Stimulated activated CD4-positive, alpha-beta T cell treated with anti-CD3 and anti-CD28 coated beads, Interleukin-15, amount 100 ng/mL, for 1 hour (primary cell): ENCODE measurements at regions not wholly inside any gene's neighbourhood (a gene's known extent, or its start where the extent isn't known, plus 50 kb on each side); places are given as distances from the start of the nearest gene placed in this dataset.

Experiments used
- DNase-seq, 2 donors: peaks; one replicate each; pipeline ENCODE4 v3.0.0-alpha.2; 2020; ENCODE audit warnings: low read depth in 1 of 2, low spot score in 1 of 2

DNA sequence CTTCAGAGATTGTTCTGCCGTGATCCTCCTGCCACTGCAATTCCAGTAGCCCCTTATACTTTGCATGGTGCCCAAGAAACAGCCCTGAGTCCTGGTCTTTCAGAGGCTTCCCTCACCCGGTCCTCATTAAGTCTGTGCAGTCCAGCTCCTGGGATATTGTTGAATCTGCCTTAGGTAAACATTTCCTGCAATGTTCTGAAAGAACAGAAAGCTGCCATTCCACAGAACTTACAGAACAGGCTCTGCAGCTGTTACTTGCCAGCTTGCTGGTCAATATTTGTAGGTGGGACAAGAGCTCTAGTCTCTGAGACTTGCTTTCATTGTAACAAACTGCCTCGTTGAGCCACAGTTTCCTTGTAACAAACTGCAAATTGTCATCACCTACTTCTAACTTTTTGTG, 115.0 kb upstream of the KIF5B start:
- DNase-seq: no peak

DNA sequence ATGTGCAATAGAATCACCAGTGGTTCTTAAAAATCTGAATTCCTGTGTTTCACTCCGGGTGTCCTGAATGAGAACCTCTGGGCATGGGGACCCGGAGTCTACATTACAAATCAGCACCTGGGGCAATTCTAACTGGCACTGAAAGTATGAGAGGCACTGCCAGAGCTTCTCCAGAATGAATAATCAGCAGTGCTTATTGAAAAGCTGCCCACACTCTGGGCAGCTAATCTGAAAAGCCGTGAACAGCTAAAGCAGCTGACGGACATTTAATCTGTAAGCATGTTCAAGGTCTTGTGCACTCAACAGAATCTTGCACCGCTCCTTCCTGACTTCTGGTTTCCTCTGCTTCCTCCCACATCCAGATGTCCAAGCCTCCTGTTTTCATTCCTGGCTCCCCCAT, 113.3 kb upstream of the KIF5B start:
- DNase-seq: no peak

DNA sequence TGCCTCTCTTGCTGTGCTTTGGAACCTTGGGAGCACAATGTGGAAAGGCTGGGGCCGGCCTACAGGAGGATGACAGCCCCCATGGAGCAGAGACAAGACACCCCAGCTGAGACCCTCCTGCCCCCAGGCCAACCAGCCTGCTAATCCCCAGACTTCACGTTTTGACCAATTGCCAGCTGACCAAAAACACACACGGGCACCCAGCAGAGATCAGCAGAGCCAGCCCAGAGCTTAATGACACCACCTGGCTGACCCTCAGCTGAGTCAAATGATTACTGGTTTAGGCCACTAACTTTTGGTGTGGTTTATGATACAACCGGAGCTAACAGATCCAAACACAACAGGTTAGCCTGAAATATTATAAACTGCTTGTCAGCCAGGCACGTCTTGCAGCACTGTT, 111.2 kb upstream of the KIF5B start:
- DNase-seq: no peak

DNA sequence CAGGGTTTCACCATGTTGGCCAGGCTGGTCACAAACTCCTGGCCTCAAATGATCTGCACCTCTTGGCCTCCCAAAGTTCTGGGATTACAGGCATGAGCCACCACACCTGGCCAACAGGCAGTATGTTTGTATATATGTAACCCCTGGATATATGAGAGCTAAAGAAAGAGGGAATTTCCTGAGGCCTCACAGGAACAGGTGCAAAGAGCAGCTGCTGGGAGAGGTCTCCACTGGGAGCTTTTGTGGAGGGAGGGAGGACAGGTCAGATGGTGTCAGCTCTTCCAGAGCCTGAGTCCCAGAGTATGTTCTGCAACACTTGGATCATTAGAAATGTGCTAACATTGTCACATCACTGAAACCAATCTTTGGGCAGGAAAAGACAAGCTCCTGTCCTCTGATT, 110.1 kb upstream of the KIF5B start:
- no peak for DNase-seq

DNA sequence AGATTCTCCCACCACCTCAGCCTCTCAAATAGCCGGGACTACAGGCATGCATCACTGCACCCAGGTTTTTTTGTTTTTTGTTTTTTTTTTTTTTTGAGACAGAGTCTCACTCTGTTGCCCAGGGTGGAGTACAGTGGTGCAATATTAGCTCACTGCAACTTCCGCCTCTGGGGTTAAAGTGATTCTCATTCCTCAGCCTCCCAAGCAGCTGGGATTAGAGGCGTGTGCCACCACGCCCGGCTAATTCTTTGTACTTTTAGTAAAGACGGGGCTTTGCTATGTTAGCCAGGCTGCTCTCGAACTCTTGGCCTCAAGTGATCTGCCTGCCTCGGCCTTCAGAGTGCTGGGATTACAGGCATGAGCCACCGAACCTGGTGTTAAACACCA, 107.5 kb upstream of the KIF5B start:
- DNase-seq: no peak

DNA sequence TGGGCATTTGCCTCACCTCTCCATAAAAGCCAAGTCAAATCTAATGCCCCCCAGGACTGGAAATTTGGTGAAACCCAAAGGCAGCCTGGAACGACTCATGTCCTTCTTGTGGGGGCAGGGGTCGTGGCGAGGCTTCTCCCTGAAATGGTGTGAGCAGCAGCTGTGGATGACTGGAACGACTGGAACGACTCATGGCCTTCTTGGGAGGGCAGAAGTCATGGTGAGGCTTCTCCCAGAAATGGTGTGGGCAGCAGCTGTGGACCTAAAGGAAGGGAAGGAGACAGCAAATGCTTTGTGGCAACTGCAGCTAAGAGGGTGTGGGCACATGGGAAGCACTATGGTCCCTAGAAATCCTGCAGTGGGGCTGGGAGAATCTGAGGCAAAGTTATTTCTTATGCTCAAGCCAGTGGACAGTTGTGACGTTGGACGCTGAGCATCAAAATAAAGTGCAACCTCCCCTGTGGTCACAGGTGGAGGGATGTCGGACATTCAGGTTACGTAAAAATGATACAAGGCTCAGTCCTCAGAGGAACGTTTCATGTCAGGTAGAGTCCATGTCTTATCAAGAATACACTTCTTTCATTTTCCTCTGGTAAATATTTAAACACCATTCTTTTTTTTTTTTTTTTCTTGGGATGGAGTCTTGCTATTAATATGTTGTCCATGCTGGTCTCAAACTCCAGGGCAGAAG, 107.0 kb upstream of the KIF5B start:
- no peak for DNase-seq

DNA sequence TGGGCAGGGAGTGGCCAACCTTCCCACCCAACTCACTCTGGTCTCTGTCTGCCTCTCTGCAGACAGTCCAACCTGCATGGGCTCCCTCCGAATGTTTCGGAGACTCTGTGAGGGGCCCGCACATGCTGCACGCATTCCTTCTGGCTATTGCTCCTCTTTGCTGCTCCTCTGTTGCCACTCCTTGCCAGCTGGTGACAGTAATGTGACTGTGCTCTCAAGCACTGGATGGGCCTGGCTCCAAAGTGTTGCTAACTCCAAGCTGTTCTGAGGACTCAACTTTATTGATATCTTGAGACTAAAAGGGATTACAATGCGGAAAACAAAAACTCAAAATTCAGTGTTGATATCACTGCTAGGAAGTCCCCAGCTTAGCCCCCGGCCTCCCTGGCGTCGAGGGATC, 105.4 kb upstream of the KIF5B start:
- DNase-seq: no peak

DNA sequence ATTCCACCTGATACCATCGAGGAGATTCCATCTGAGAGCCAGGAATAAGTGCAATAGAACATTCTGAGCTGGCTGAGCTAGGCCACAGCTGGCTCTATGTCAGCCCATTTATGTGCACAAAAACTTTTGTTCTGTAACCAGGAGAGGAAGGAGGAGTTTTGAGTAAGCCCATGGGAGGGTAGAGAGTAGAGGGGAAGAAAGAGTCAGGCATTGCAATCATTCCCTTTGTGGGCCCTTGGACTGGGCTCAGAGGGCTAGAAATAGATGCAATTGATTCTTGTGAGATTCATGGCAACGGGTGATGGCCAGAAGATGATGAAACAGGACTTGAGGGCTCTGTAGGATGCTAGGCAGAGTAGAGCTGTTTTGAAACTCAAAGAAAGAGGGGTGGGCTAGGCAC, 104.6 kb upstream of the KIF5B start:
- DNase-seq: no peak

DNA sequence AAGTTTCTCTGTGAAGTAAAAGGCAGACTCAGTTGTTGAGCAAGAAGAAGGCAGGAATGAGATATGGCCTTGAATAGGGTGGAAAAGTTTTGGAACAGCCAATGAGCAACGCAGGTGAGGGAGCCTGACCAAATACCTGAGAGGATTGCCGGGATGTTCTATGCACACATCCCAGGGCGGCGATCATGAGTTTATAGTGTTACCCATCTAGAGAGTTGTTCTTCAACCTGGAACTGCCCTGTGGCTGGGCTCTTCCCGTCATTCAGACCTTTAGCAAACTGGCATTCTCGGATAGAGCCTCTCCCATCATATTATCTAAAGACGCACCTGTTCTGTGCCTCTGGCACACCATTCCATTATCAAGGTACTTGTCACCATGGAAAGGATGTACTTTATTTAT, 103.0 kb upstream of the KIF5B start:
- DNase-seq: no peak

DNA sequence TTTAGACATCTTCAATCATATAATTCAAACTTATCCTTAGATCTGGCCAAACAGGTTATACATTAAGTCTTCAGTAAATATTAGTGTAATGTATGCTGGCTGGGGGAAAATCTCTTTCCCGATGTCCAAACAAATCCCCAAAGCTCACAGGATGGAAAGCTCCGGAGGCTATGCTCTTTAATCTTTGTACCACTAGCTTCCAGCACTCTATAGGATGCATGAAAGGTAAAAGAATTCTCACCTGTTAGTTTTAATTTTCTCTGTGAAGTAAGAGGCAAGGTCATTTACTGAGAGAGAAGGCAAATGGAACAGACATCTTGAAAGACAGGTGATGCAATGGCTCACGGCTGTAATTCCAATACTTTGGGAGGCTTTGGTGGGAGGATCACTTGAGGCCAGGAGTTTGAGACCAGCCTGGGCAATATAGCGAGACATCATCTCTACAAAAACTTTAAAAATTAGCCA, 99.8 kb upstream of the KIF5B start:
- DNase-seq: no peak

DNA sequence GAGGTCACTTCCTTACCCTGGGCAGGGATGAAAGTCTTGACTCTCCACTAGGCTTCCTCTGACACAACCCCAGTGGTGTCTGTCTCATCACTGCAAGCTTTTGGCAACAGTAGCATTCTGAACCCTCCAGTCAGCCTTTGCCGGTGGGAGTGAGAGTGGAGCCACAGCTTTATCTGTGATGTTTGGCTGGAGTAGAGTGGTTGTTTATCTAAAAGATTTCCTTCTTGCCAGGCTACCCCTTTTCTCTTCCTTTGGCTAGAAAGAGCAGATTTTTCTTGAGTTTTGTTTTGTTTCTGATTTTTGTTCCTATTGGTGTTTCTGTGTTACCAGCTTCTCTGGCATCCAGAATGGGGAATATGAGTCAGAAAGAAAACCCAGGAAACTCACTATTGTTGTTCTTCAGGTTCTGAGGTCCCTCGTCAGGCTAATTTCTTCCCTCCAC, 98.9 kb upstream of the KIF5B start:
- no peak for DNase-seq

DNA sequence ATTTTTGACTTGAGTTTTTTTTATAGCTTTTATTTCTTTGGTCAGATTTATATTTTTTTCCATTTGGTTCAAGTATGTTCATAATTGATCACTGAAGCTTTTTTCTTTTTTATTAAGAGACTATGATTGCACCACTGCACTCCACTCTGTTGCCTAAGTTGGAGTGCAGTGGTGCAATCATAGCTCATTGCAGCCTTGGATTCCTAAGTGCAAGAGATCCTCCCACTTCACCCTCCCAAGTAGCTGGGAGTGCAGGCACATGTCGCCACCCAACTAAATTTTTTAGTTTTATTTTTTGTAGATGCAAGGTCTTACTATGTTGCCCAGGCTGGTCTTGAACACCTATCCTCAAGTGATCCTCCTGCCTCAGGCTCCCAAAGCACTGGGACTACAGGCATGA, 97.7 kb upstream of the KIF5B start:
- DNase-seq: no peak

DNA sequence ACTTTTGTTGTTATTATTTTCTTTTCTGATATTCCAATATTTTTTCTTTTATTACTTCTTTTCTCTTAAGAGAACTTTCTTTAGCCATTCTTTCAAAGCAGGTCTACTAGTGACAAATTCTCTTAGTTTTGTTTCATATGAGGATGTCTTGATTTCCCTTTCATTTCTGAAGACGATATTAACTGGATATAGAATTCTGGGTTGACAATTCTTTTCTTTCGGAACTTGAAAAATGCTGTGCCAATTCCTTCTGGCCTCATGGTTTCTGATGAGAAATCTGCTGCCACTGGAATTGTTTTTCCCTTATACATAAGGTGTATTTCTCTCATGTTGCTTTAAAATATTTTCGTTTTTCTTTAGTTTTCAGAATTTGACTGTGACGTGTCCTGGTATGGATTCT, 97.0 kb upstream of the KIF5B start:
- DNase-seq: no peak

DNA sequence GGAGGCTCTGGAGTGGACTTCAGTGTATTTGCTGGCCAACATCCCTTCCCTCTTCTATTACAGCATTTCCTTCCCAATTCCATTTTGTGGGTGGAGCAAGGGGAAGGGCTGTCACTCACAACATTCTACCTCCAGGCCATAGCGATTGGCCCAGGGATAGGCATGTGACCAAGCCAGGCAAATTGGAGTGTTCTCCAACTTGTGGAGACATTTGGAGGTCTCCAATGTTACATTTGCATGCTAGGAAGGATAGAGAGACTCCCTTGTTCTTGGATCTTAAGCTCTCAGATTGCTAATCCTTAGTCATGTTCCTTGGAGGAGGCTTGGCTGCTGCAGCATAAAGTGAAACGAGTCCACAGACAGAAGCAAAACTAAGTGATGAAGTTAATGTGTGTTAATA, 95.6 kb upstream of the KIF5B start:
- no peak for DNase-seq

DNA sequence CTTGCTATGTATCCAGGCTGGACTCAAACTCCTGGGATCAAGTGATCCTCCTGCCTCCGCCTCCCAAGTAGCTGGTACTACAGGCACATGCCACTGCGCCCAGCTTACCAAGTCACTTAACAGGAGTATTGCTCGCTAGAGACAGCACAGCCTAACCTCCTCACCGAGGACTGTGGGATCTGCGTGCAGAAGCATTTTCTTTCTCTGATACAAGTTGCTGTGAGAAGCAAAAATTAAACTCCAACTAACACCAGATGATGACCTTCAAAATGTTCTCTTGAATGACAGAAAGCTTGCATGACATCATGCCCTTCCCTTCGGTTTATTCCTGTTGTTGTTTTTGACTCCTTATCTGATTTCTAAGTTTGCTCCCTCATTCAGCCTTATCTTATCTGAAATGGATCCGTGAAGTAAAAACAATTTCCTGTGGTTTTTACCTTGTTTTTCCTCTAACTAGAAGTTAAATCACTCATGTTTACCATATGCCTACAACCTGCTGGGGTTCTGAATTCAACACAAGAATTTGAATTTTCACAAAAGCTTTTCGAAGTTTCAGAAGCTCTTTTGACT, 94.4 kb upstream of the KIF5B start:
- DNase-seq: no peak

DNA sequence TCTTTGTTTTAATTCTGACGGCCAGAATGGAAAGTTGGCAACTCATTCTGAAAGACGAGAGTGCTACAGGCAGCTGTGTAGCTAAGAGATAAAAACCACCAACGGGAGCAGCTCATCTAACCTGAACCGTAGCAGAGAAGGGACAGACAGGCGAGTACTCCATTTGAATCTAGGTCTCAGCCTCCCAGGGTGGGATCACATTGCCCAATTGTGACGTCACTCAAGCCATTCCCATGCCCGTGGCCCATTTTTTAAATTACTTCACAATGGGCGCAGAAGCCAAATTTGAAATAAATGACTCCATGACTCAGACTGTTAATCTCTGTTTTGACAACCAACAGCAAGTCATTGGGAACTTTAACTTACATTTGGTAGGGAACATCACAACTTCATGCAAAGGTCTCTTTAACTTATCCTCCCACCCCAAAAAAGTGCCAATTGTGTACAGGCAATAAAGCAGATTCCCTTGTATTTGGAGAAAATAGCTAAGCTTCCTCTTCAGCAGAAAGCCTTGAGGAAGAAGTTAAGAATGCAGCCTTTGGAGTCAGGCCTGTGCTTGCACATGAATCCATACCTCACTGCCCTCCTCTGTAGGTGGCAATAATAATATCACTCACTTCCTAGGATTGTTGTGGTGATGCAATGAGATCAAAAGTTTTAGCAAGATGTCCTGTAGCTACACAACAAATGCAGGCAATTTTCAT, 93.2 kb upstream of the KIF5B start:
- no peak for DNase-seq

DNA sequence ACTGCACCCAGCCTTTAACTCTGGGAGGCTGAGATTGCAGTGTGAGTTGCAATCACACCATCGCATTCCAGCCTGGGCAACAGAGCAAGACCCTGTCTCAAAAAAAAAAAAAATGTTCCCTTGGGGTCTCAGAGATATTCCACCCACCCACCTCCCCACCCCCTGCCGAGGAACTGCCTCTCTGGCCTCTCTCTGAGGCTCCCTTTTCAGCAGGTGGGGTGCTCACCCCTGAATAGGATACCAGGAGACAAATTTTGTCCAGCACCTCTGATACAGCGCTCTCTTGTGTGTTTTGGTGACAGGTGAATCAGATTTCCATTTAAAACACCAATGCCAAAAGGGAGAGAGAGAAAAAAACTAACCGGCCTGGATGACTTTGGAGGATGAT, 92.6 kb upstream of the KIF5B start:
- DNase-seq: no peak

DNA sequence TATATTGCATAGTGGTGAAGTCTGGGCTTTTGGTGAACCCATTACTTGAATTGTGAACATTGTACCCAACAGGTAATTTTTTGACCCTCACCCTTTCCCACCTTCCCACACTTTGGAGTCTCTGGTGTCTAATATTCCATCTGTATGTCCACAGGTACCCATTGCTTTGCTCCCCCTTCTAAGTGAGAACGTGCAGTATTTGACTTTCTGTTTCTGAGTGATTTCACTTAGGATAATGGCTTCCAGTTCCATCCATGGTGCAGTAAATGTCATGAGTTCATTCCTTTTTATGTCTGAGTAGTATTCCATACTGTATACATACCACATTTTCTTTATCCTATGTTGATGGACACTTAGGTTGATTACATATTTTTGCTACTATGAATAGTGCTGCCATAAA, 91.5 kb upstream of the KIF5B start:
- DNase-seq: no peak

DNA sequence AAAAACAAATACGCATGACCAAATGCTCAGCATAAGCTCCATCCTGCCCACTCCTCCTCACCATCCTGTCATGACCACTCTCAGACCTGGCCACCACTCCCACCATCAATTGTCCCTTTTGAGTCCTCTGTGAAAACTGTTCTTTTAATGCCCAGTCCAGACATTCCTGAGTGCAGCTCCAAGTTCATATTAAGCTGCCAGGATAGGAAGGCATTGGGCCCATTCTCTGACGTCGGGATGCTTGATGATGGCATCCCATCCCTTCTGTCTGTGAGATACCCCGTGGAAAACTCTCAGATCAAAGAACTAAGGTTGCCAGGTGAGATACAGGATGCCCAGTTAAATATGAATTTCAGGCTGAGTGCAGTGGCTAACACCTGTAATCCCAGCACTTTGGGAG, 89.9 kb upstream of the KIF5B start:
- no peak for DNase-seq

DNA sequence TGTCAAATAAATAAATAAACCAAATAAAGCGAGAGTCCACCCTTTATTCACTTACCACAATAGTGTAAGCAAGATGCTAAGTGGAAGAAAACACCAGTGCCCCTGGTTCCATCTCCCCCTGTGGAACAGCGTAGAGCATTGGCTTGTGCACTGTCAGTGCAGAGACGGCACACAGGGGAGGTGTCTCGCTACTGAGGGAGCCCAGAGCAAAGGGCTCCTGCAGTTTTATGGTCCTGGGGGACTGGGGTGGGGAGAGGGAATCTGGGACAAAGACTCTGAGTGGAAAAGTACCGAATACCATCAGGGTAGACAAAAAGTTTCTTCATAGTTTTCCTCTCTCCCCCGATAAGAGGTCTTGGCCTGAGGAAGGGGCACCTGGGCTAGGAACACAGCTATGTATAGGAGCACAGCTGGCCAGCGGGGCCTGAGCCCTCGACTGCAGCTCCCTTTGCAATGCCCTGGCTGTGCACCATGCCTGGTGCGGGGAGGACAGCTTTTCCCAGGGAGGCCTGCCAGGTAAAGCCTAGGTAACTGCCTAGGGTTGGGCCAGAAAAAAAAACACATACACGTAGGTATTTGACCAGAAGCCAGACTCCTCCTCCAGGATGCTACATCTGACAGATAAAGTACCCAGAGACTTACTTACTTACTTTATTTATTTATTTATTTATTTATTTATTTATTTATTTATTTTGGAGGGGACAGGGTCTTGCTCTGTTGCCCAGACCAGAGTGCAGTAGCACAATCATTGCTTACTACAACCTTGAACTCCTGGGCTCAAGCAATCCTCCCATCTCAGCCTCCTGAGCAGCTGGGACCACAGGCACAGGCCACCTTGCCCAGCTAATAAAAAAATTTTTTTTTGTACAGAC, 88.8 kb upstream of the KIF5B start:
- DNase-seq: no peak

DNA sequence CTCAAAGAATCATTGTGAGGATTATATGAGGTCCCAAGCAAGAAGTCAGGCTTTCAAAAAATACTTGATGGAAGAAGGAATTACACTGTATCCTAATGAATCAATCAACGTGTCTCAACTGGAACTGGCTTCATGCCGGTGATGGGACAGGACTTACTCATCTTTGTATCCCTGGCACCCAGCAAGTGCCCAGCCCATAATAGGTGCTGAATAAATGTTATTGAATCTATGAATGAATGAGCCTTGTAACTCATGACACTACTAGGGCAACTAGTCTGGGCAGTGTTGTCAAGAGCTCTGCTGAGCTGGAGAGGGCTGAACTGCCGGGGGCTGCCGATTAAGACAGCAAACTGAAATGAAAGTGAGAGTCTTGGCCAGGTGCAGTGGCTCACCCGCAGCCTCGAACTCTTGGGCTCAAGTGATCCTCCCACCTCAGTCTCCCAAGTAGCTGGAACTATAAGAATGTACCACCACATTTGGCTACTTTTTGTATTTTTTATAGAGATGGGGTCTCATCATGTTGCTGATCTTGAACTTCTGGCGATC, 87.2 kb upstream of the KIF5B start:
- DNase-seq: no peak
